GM19455 (cell line): ENCODE measurements at regions not wholly inside any gene's neighbourhood (a gene's known extent, or its start where the extent isn't known, plus 50 kb on each side); places are given as distances from the start of the nearest gene placed in this dataset.

Source experiments
- ATAC-seq: cut with Tn5 transposase; IDR thresholded peaks from one replicate; pipeline ENCODE4 v1.9.1; 2021; ENCODE audit not compliant: unreplicated experiment

DNA sequence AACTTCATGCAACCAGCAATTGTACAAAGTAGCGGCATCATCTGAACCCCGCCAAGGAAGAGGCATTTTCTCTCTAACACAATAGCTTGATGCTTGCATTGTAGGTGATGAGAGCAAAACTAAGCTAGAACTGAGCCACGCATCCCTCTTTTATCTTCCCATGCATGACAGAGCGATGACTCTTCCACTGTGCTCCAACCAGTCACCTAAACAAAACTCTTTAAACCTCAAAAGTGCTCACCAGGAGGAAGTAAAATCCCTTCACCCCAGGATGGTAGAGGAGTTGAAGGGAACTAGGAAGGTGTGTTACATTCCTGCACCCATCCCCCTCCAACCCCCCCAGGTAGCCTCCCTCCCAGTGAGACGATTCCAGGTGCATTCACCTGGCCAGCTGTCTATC is 59.7 kb upstream of the SALL3 start:
- ATAC-seq: no peak

DNA sequence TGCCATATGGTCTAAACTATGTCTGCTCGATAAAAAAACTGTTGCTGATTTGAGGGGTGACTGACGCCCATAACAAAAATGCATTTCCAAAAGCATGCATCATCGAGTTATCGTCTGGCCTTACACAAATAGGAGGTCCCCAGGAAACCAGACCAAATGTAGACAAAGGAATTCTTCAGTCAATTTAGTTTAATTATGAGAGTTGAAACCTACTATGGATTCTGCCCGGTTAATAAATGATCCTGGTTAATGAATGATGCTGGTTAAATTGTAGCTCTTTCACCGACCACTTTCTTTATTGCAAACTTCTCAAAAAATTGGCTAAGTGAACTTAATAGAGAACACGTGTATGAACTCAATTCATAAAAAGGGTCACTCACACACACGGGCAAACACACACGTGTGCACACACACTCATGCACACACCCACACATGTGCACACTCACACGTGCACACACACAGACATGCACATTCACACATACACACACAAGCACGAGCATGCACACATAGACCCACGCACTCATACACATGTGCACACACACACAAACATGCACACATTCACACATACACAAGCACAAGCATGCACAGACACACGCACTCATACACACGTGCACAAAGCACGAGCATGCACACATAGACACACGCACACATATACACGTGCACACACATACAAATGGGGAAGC is 59.0 kb upstream of the SALL3 start:
- ATAC-seq: no peak

DNA sequence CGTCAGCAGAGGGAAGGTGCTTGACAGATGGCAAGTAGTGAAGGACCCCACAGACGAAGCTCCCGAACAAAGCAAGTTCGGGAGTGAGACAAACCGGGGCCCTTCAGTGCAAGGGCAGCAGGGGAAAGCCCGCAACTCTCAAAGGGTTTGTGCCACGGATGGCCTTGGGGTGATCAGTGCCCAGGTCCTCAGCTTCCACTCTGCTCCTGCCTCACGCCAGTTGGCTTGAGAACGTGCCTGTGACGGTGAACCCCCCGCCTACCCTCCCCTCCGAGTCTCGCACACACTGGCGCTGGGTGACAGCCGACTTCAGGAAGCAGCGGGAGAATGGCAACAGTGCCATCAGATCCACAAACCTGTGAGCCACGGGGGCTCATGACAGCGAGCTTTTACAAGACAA is 56.8 kb upstream of the SALL3 start:
- no peak for ATAC-seq

DNA sequence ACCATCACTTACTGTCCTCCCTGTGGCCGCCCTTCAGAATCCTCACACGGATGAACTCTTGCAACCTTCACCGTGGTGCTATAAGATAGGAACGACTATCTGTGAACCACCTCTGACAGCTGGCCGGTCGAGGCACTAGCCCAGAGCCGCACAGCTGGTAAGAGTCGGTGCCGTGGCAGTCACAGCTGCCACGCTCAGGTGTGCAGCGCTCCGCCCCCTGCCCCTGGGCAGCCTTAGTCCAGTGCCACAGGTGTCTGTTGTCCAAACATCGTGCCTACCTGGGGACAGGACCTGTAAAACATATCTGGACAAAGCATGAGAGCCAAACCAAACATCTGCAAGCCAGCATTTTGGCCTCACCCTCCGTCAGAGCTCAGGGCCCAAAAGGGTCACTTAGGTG is 55.3 kb upstream of the SALL3 start:
- no peak for ATAC-seq

DNA sequence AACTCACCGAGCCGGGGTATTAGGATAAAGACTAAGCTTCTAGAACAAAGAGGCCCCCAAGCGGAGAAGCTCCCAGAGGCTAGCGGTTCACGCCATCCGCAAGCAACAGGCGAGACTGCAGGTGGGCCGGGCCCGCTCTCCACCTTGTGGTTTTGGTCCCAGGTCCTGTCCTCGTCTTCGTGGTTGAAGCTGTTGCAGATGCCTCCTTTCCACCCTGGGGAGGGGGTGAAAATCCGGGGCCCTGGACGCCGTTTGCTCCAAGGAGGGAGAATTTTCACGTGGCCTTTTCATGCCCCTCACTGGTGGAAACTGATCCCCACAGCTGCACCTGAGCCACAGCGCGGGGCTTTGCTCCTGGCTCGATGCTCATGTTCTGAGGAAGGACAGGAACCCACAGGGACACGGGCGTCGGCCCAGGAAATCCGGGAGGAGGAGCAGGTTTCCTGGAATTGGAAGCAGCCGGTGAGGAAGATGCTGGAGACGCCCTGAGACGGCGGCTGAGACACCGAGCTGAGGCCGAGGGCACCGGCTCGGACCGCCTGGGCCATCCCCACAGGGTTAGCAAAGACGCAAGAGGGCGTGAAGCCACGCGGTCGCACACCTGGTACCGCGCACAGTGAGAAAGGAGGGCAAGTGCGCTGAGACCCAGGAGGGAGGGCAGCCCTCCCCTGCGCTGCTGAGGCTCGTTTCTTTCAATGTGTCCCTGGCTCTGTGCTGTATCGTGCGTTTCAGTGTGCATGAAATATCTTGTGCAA is 54.7 kb upstream of the SALL3 start:
- ATAC-seq: no peak

DNA sequence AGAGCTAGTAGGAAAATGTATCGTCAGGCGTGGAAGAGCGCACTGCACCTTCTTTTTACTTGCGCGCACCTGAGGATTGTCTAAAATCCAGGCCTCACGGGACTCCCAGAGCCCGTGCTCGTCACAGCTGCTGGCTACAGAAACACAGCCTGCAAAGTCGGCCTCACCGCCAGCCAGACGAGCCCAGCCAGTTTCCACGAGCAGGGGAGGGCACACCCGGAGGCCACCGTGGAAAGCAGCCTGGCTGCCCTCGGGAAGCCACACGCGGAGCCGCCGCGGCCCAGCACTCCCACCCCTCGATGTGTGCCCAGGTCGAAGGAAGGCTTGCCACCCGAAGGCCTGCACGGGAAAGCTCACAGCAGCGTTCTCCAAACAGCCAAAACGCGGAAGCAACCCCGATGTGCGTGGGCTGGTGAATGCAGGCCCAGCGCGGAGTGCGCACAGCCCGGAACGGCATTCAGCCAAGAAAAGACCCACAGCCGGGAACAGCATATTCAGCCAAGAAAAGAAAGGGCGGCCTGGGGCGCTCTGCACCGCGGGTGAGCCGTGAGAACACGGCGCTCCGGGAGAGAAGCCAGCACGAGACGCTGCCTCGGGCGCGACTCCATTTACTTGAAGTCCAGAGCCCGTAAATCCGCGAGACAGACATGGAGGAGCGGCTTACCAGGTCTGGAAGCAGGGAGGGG is 53.9 kb upstream of the SALL3 start:
- ATAC-seq: no peak

DNA sequence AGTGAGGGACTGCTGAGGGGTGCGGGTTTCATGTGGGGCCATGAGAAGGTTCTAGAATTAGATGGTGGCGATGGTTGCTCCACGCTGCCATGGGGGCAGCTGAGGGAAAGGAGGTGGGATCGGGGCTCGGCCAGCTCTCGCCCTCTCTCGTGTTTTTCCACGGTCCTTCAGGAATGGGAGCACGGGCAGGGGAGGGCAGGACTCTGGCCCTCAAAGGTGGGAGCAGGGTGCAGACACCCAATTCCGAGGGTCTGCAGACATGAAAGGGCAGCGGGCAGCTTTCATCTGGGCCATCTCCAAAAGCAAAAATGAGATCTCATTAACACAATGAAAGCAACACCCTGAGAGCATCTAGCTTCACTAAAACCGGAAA is 53.4 kb upstream of the SALL3 start:
- ATAC-seq: no peak

DNA sequence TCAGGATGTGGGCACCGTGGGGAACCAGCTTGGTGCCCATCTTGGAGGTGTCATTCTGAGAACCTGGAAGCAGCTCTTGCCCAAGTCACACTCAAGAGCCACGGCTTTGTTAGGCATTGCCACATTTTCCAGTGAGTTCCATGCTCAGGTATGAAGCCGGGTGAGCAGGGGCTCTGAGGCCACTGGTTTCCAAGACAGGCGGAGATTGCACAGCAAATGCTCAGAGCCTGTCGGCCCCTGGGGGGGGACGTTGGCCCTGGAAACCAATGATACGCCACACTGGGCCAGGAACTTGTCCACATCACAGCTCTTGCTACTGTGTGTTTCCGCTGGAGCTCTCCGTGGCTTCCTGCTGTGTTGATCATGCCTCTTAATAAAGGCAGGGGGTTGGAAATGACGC is 52.5 kb upstream of the SALL3 start:
- ATAC-seq: no peak

DNA sequence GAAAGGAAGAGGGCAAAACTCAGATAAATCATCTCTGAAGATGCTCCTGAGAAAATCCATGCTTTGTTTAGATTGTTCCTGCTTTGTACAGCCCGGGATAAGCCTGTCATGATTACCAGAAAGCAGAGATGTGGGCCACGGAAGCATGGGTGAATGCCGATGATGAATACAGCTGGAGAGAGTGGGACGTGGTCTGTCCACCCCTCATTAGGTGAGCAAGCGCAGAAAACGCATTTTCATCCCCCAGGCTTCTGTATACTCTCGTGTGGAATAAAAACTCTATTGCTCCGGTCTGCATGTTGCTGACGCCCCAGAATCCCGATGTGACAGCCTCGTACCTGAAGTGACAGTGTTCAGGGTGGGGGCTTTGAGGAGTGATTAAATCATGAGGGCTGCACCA is 52.0 kb upstream of the SALL3 start:
- no peak for ATAC-seq

DNA sequence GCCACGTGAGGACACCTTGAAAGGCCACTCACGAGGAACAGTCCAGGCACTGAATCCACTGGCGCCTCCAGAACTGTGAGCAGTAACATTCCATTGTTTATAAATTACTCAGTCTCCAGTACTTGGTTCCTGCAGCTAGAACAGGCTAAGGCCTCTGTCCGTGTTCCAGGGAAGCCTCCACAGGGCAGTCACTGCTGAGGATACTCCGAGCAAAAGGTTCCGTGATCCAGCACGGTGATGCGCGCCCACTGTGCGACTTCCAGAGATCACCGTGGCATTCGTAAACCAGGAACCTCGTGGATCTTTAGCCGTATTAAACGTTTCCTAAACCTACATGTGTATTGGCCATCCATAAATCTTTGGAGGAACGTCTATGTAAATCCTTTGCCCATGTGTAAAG is 51.5 kb upstream of the SALL3 start:
- ATAC-seq: no peak

DNA sequence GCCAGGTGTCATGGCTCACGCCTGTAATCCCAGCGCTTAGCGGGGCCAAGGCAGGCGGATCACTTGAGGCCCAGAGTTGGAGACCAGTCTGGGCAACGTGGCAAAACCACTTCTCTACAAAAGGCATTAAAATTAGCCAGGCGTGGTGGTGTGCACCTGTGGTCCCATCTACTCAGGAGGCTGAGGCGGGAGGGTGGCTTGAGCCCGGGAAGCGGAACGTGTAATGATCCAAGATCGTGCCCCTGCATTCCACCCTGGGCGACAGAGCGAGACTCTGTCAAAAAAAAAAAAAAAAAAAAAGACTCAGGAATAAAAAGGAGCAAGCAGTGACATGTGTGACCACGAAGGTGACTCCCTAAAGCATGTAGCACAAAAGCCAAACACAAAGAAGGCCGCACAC is 50.1 kb upstream of the SALL3 start:
- no peak for ATAC-seq
